GM18505 (cell line): ENCODE measurements at regions not wholly inside any gene's neighbourhood (a gene's known extent, or its start where the extent isn't known, plus 50 kb on each side); places are given as distances from the start of the nearest gene placed in this dataset.

Source experiments
- ATAC-seq: cut with Tn5 transposase; IDR thresholded peaks from one replicate; pipeline ENCODE4 v1.9.1; 2021; ENCODE audit not compliant: unreplicated experiment
- POLR2A ChIP-seq: IDR thresholded peaks from 4 replicates; pipeline ENCODE4 v1.6.1; 2011; ENCODE audit warnings: borderline replicate concordance; ENCODE audit not compliant: insufficient read depth, insufficient read length; ENCODE audit errors: extremely low read depth

- TF ChIP-seq POLR2A: no peak
- ATAC-seq: no peak
These were observed 125.2 kb downstream of the CNTN3 start for GRCh38 chr3:74489050-74489792.

GRCh38 chr3:74479915-74480314 is 134.5 kb downstream of the CNTN3 start:
- no peak for ATAC-seq

GRCh38 chr3:74470313-74470712 is 144.1 kb downstream of the CNTN3 start:
- ATAC-seq: no peak
- TF ChIP-seq POLR2A: no peak

More at GRCh38 chr3:74479915-74480314, 134.5 kb downstream of the CNTN3 start:
- no peak for TF ChIP-seq POLR2A

DNA sequence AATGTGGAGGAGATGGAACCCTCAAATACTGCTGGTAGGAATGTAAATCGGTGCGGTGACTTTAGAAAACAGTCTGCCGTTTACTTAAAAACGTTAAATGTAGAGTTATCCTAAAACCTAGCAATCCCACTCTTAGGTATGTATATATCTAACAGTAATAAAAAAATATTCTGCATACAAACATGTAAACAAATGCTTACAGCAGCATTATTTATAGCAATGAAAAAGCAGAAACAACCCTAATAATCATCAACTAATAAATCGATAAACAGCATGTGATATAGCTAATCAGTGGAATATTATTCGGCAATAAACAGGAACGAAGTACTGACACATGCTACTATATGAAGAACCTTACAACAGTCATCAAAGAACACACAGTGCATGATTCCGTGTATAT is 144.7 kb downstream of the CNTN3 start:
- ATAC-seq: no peak
- no peak for TF ChIP-seq POLR2A

DNA sequence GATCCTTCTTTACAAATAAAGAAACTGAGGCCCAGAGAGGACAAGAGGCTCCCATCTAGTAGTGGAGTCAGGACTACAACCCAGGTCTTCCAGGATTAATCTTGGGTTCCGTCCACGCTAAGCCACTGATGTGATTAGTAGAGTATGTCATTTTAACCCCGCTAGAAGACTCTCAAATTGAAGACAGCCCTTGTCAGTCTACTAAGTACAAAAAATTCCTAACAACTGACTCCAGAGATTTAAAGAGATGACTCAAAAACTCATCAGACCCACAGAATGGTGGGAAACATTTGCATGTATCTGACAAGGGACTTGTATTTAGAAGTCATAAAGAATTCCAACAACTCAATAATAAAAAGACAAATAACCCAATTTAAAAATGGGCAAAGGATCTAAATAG is 145.3 kb downstream of the CNTN3 start:
- TF ChIP-seq POLR2A: no peak
- no peak for ATAC-seq

- no peak for TF ChIP-seq POLR2A
- ATAC-seq: no peak
These were observed 148.6 kb downstream of the CNTN3 start for GRCh38 chr3:74465715-74466410.

DNA sequence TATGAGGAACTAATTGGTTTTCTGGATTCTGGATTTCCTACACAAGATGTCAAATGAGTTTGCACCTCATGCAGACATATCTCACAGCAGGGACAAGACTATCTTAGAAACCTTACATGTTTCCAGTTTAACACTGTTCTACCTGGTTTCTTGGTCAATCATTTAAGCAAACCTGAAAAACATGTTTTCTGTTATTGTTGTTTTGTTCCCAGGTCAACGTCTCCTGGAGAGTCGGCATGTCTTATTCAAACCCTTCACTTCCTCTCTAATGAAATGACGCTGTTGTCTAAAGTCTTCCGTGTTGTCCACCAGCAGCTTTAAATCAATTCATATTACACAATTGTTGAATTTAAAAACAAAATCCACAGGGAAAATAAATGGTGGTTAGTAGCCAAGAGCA is 150.9 kb downstream of the CNTN3 start:
- ATAC-seq: no peak
- TF ChIP-seq POLR2A: no peak

- no peak for TF ChIP-seq POLR2A
- ATAC-seq: no peak
These were observed 158.3 kb downstream of the CNTN3 start for GRCh38 chr3:74456166-74456565.

GRCh38 chr3:74447221-74447620 is 167.2 kb downstream of the CNTN3 start:
- ATAC-seq: no peak
- TF ChIP-seq POLR2A: no peak

GRCh38 chr3:74445541-74445940 is 168.9 kb downstream of the CNTN3 start:
- ATAC-seq: no peak
- no peak for TF ChIP-seq POLR2A

DNA sequence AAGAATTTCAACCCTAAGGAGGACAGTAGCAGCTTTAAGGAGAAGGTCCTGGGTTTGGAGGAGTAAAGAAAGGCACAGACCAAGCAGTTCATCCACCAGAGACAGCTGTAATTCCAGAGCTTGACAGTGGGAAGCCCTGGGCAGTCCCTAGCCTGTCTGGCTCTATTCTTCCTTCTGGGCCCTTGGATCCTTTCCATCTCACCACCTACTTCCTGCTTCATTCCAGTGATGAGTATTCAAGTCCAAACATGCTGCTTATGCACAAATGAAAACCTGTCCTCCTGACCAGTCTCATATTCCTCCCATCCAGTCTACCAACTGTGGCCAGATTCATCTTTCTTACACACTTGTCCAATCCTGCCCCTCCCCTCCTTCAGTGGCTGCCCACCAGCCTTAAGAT is 171.4 kb downstream of the CNTN3 start:
- ATAC-seq: no peak
- TF ChIP-seq POLR2A: no peak

- no peak for ATAC-seq
- no peak for TF ChIP-seq POLR2A
These were observed 171.8 kb downstream of the CNTN3 start for GRCh38 chr3:74442683-74443082.

DNA sequence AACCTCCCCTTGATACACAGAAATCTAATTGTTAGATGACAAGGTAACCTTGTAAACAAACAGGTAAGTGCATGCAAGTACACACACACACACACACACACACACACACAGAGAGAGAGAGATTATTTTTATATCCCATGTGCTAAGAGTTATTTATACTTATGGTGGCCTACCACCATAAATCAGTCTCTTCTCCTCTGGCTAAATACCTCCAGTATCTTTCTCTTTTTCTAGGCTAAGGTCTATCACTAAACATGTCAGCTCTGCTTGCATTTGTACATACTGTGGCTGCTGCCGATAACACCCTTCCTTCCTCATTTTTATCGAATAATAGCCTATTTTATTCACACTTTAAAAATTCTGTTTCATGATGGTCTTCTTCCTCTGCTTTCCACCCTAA is 172.4 kb downstream of the CNTN3 start:
- TF ChIP-seq POLR2A: no peak
- no peak for ATAC-seq

DNA sequence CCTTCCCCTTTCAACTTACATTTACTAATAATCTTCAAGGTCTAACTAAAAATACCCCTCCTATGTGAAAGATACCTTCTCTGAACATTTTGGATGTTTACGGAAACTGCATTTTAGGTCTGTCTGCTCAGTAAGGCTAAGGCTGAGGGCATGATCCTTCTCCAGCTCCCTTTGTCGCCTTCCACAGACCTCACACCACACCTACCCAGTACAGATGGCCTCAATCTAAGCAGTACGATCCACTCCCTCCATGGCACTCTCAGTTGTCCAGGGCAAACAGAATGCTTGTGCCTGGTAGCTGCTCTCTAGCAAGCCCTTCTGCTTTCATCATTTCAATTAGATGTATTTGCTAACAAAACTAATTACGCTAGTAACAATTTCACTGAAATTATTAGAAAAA is 178.3 kb downstream of the CNTN3 start:
- no peak for TF ChIP-seq POLR2A
- ATAC-seq: no peak

- TF ChIP-seq POLR2A: no peak
- no peak for ATAC-seq
These were observed 178.8 kb downstream of the CNTN3 start for GRCh38 chr3:74435631-74436030.

- no peak for ATAC-seq
- TF ChIP-seq POLR2A: no peak
These were observed 180.1 kb downstream of the CNTN3 start for GRCh38 chr3:74434406-74434805.
